ENCODE measurements at regions not wholly inside any gene's neighbourhood (a gene's known extent, or its start where the extent isn't known, plus 50 kb on each side); places are given as distances from the start of the nearest gene placed in this dataset.

GRCh38 chr11:50412832-50413231 is 380.2 kb downstream of the OR4C45 start:
- peaks cover 4 to 11% of the 10 kb centered on the region in 2 donors for H3K9me3 ChIP-seq (ENCODE audit: control insufficient read depth in 1 of 2, low read length in 2 of 2)
- no peaks in the 10 kb centered on the region for H3K27me3 ChIP-seq (ENCODE audit: low read depth, low read length)
- no peak overlapping the region for H3K27ac ChIP-seq (ENCODE audit: low read length)
- H3K36me3 ChIP-seq (ENCODE audit: control insufficient read depth in 1 of 2, insufficient read depth in 2 of 2, low read length in 2 of 2) = no peaks in the 10 kb centered on the region
- no peak overlapping the region for H3K4me3 ChIP-seq (ENCODE audit: low read depth in 1 of 2, low read length in 2 of 2)
- no peaks in the 10 kb centered on the region for H3K4me1 ChIP-seq (ENCODE audit: control insufficient read depth in 1 of 2, insufficient read depth in 2 of 2, low read length in 2 of 2)

GRCh38 chr11:50423208-50423607 is 390.5 kb downstream of the OR4C45 start:
- H3K36me3 ChIP-seq (ENCODE audit: control insufficient read depth in 1 of 2, insufficient read depth in 2 of 2, low read length in 2 of 2) = no peaks in the 10 kb centered on the region
- no peaks in the 10 kb centered on the region for H3K27me3 ChIP-seq (ENCODE audit: low read depth, low read length)
- no peaks in the 10 kb centered on the region for H3K4me1 ChIP-seq (ENCODE audit: control insufficient read depth in 1 of 2, insufficient read depth in 2 of 2, low read length in 2 of 2)
- no peak overlapping the region for H3K27ac ChIP-seq (ENCODE audit: low read length)
- H3K9me3 ChIP-seq (ENCODE audit: control insufficient read depth in 1 of 2, low read length in 2 of 2) = peaks cover 0 to 7% of the 10 kb centered on the region in 2 donors
- H3K4me3 ChIP-seq (ENCODE audit: low read depth in 1 of 2, low read length in 2 of 2) = no peak overlapping the region

Data from muscle layer of duodenum (tissue), 2 donors.